GM23248 (cell line): ENCODE measurements at regions not wholly inside any gene's neighbourhood (a gene's known extent, or its start where the extent isn't known, plus 50 kb on each side); places are given as distances from the start of the nearest gene placed in this dataset.
A peak's percentile ranks its signal among the peaks of the same experiment; 100 is the strongest.

Experiments
- DNase-seq: peaks from one replicate; pipeline ENCODE4 v3.0.0-alpha.2; 2015
- H2AFZ ChIP-seq: fragments of 200-600 bp; sonication (generic); 2 replicates; pipeline ENCODE4 v1.6.1; 2016; ENCODE audit warnings: antibody characterized with exemption
- H3F3A ChIP-seq: fragments of 200-600 bp; sonication (generic); 2 replicates; pipeline ENCODE4 v1.6.1; 2016; ENCODE audit warnings: mild to moderate bottlenecking, antibody characterized with exemption, mixed run types; ENCODE audit not compliant: insufficient read depth
- H3K27ac ChIP-seq: fragments of 200-600 bp; sonication (generic); 2 replicates; pipeline ENCODE4 v1.5.1; 2016; ENCODE audit warnings: mild to moderate bottlenecking
- H3K27me3 ChIP-seq: fragments of 200-600 bp; sonication (generic); replicated peaks from 2 replicates; pipeline ENCODE4 v1.6.1; 2016; ENCODE audit warnings: mild to moderate bottlenecking; ENCODE audit not compliant: insufficient read depth
- H3K36me3 ChIP-seq: fragments of 200-600 bp; sonication (generic); 2 replicates; pipeline ENCODE4 v1.6.1; 2016; ENCODE audit warnings: low read depth, mild to moderate bottlenecking
- H3K4me1 ChIP-seq: fragments of 200-600 bp; sonication (generic); 2 replicates; pipeline ENCODE4 v1.6.1; 2016; ENCODE audit warnings: mild to moderate bottlenecking; ENCODE audit not compliant: insufficient read depth
- H3K4me2 ChIP-seq: fragments of 200-600 bp; sonication (generic); one replicate; pipeline ENCODE4 v1.6.1; 2016; ENCODE audit warnings: mild to moderate bottlenecking; ENCODE audit not compliant: unreplicated experiment
- H3K4me3 ChIP-seq: fragments of 200-600 bp; sonication (generic); 2 replicates; pipeline ENCODE4 v1.5.1; 2016; ENCODE audit warnings: mild to moderate bottlenecking
- H3K79me2 ChIP-seq: fragments of 200-600 bp; sonication (generic); 2 replicates; pipeline ENCODE4 v1.6.1; 2016; ENCODE audit warnings: mild to moderate bottlenecking; ENCODE audit not compliant: insufficient read depth
- H3K9ac ChIP-seq: fragments of 200-600 bp; sonication (generic); 2 replicates; pipeline ENCODE4 v1.6.1; 2016; ENCODE audit warnings: mild to moderate bottlenecking
- H3K9me2 ChIP-seq: fragments of 200-600 bp; sonication (generic); 2 replicates; pipeline ENCODE4 v1.6.1; 2016; ENCODE audit warnings: mixed run types, mild to moderate bottlenecking, moderate library complexity; ENCODE audit not compliant: insufficient read depth
- H3K9me3 ChIP-seq: fragments of 200-600 bp; sonication (generic); one replicate; pipeline ENCODE4 v1.6.1; 2017; ENCODE audit warnings: low read depth
- H4K20me1 ChIP-seq: fragments of 200-600 bp; sonication (generic); 2 replicates; pipeline ENCODE4 v1.6.0; 2016; ENCODE audit not compliant: insufficient read depth
- EZH2 ChIP-seq: fragments of 200-600 bp; sonication (generic); IDR thresholded peaks from 2 replicates; pipeline ENCODE4 v1.6.1; 2018; ENCODE audit warnings: antibody characterized with exemption, mild to moderate bottlenecking; ENCODE audit not compliant: insufficient read depth, poor library complexity, severe bottlenecking
- EZH2phosphoT487 ChIP-seq: fragments of 200-600 bp; sonication (generic); IDR thresholded peaks from 2 replicates; pipeline ENCODE4 v1.6.1; 2018; ENCODE audit warnings: antibody characterized with exemption, moderate library complexity, mild to moderate bottlenecking, low read depth; ENCODE audit not compliant: insufficient read depth
- WGBS, 2 experiments: methylation state at CpG; one replicate each; pipeline ENCODE4 v1.1.6; 2015 to 2017; ENCODE audit warnings: low lambda C conversion rate in 2 of 2, low coverage in 1 of 2; ENCODE audit errors: missing lambda C conversion rate in 2 of 2; 5-methylcytosine and 5-hydroxymethylcytosine counted together
- in situ Hi-C: fragments of 300-500 bp; cut with MboI; formaldehyde crosslinking; loops from 2 replicates; pipeline ENCODE4 v1.15.0; 2020

DNA sequence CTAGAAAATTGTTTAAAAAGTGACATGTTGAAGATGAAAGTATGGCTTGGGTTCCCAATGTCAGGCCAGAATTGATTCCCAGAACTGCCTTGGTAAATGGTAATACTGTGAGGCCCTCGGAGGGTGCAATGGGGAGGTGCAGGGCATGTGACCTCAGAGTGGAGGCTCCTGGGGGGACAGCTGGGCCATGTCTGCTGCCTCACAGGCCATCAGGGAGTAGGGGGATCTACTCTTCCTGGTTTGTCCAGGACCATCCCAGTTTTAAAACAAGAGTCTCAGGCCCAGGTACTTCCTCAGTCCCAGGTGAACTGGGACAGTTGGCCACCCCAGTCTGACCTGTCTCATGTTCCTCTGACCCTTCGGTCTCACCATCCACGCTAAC is 55.3 kb upstream of the SNX9 start:
- Histone ChIP-seq H3K27ac (no peak overlapping the region), H3K4me1 (peaks cover 54% of the 10 kb centered on the region), H4K20me1 (no peaks in the 10 kb centered on the region), H3K4me2 (no peak overlapping the region), H3K79me2 (no peaks in the 10 kb centered on the region), H3K9ac (no peak overlapping the region), H3K4me3 (no peak overlapping the region), H3K36me3 (no peaks in the 10 kb centered on the region), H3F3A (peaks cover 46% of the 10 kb centered on the region), H3K27me3 (no peaks in the 10 kb centered on the region), H3K9me3 (no peaks in the 10 kb centered on the region), H2AFZ (no peak overlapping the region), H3K9me2 (no peaks in the 10 kb centered on the region)
- DNase-seq: no peak
- no peak for TF ChIP-seq EZH2phosphoT487
- TF ChIP-seq EZH2: no peak
- in situ Hi-C loops: loop anchor here (25.0 kb wide), 1 partner anchor 295 kb away; no protein-coding TSS in a partner anchor
- WGBS, 2 experiments: 97 to 98% methylated on average over 3 of the region's 3 CpGs

DNA sequence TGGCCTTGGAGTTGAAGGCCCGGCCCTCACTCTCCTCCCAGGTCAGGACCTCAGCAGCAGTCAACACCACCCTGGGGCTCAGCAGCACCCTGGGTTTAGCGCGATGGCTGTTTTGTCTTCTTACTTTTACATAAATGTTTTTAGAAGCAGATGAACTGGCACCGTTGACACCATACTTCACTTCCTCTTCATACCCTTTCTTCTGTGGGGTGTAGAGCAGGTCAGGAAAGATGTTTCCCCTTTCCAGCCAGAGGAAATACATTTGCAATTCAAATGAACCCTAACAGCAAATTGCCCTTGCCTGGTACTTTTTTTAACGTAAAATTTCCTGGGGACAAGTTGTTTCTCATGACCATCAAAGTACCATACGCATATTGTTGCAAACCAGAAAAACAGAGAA is 54.7 kb upstream of the SNX9 start:
- no peak overlapping the region for H3K9ac ChIP-seq
- H3K27ac ChIP-seq: no peak overlapping the region
- H3K27me3 ChIP-seq: no peaks in the 10 kb centered on the region
- H3K4me3 ChIP-seq: no peak overlapping the region
- H3K4me1 ChIP-seq: peaks cover 48% of the 10 kb centered on the region
- 92 to 97% methylated on average over 6 of the region's 6 CpGs for WGBS, 2 experiments
- DNase-seq: no peak
- H3K9me2 ChIP-seq: no peaks in the 10 kb centered on the region
- H3K4me2 ChIP-seq: no peak overlapping the region
- TF ChIP-seq EZH2phosphoT487 (no peak), EZH2 (no peak)
- H2AFZ ChIP-seq: no peak overlapping the region
- H3F3A ChIP-seq: peaks cover 41% of the 10 kb centered on the region
- no peaks in the 10 kb centered on the region for H3K9me3 ChIP-seq
- in situ Hi-C loops: loop anchor here (25.0 kb wide), 1 partner anchor 294 kb away; no protein-coding TSS in a partner anchor
- H3K79me2 ChIP-seq: no peaks in the 10 kb centered on the region
- no peaks in the 10 kb centered on the region for H3K36me3 ChIP-seq
- H4K20me1 ChIP-seq: no peaks in the 10 kb centered on the region

DNA sequence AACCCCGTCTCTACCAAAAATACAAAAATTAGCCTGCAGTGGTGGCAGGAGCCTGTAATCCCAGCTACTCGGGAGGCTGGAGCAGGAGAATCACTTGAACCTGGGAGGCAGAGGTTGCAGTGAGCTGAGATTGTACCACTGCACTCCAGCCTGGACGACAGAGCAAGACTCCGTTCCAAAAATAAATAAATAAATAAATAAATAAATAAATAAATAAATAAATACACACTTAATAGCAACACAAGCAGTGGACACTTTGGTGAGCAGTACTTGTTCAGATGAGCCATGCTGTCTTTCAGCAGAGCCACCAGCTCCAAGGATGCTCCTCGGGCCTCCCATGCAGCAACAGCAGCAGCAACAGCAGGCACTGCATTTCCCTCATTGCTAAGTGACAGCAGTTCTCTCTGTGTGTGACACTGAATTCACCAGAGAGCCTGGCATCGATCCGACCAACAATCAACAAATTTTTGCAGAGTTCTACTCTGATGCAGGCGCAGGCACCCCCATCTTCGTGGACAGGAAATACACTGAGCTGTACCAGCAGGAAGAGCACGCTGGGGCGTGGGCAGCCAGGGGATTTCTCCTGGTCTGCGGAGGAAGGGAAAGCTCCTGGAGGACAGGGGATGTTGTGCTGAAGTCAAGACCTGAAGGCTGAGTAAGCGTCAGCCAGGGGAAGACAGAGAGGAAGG is 54.0 kb upstream of the SNX9 start:
- H3K27ac ChIP-seq: peak overlapping the region; percentile 75
- no peaks in the 10 kb centered on the region for H3K36me3 ChIP-seq
- H4K20me1 ChIP-seq: no peaks in the 10 kb centered on the region
- no peak overlapping the region for H3K4me3 ChIP-seq
- H3K9me3 ChIP-seq: no peaks in the 10 kb centered on the region
- in situ Hi-C loops: loop anchor here (25.0 kb wide), 1 partner anchor 293 kb away; no protein-coding TSS in a partner anchor
- peaks cover 34% of the 10 kb centered on the region for H3F3A ChIP-seq
- TF ChIP-seq EZH2phosphoT487 (no peak), EZH2 (no peak)
- 95 to 97% methylated on average over 13 of the region's 13 CpGs for WGBS, 2 experiments
- no peak overlapping the region for H3K9ac ChIP-seq
- no peak overlapping the region for H3K4me2 ChIP-seq
- H3K4me1 ChIP-seq: peaks cover 41% of the 10 kb centered on the region
- no peaks in the 10 kb centered on the region for H3K79me2 ChIP-seq
- no peak for DNase-seq
- no peak overlapping the region for H2AFZ ChIP-seq
- no peaks in the 10 kb centered on the region for H3K9me2 ChIP-seq
- no peaks in the 10 kb centered on the region for H3K27me3 ChIP-seq

DNA sequence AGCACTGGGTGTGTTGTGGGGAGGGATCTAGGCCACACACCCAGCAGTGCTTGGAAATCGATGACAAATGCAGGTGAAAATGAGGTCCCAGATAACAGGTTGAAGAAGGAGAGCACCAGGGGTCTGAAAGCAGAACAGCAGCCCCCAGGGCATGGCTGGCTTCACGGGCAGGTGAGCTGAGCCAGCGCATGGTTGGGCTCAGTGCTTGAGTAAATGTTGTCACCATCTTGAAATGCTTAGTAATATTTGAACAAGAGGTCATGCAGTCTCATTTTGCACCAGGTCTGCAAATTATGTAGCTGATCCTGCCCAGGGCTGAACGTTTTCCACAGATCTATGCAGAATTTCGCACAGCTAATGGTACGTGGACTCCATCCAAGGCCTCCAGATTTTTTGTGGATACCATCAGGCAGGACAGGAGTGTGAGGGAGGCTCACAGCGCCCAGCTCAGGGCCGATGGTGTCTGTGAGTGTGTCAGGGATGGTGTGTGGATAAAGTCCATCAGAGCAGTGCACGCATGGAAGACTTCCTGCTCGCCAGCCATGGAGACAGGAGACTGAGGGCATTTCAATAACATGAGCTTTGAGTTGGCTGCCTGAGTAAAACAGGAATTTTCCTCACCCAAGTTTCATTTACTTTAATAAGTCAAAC is 53.1 kb upstream of the SNX9 start:
- in situ Hi-C loops: loop anchor here (25.0 kb wide), 1 partner anchor 292 kb away; no protein-coding TSS in a partner anchor
- peak overlapping the region; percentile 75 for H3K27ac ChIP-seq
- peak overlapping the region; percentile 19; the same call in 1 of the 2 replicates for H3K9ac ChIP-seq
- no peaks in the 10 kb centered on the region for H3K27me3 ChIP-seq
- no peak overlapping the region for H3K4me2 ChIP-seq
- H3K79me2 ChIP-seq: no peaks in the 10 kb centered on the region
- H3K4me3 ChIP-seq: no peak overlapping the region
- TF ChIP-seq EZH2phosphoT487 (no peak), EZH2 (no peak)
- no peaks in the 10 kb centered on the region for H3K9me3 ChIP-seq
- H3K4me1 ChIP-seq: peaks cover 37% of the 10 kb centered on the region
- peaks cover 30% of the 10 kb centered on the region for H3F3A ChIP-seq
- DNase-seq: peak; percentile 45
- no peaks in the 10 kb centered on the region for H4K20me1 ChIP-seq
- H3K36me3 ChIP-seq: no peaks in the 10 kb centered on the region
- H2AFZ ChIP-seq: no peak overlapping the region
- WGBS, 2 experiments: 59 to 61% methylated on average over 10 of the region's 10 CpGs
- no peaks in the 10 kb centered on the region for H3K9me2 ChIP-seq
